GM21737 (cell line): ENCODE measurements at regions not wholly inside any gene's neighbourhood (a gene's known extent, or its start where the extent isn't known, plus 50 kb on each side); places are given as distances from the start of the nearest gene placed in this dataset.

Experiments used
- ATAC-seq: cut with Tn5 transposase; IDR thresholded peaks from one replicate; pipeline ENCODE4 v1.9.1; 2021; ENCODE audit warnings: mild to moderate bottlenecking, moderate library complexity; ENCODE audit not compliant: unreplicated experiment

DNA sequence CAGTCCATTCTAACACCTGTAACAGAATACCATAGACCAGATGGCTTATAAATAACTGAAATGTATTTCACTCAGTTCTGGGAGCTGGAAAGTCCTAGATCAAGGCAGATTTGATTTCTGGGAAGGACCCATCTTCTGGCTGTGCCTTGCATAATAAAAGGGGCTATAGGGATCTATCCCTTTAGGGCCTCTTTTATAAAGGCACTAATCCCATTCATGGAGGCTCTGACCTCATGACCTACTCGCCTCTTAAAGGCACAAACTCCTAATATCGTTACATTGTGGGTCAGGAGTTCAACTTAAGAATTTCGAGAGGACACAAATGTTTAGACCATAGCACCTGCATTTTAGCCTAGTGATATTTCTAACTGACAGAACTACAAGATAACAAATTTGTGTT lies 619.0 kb downstream of the CDH18 start:
- no peak for ATAC-seq

DNA sequence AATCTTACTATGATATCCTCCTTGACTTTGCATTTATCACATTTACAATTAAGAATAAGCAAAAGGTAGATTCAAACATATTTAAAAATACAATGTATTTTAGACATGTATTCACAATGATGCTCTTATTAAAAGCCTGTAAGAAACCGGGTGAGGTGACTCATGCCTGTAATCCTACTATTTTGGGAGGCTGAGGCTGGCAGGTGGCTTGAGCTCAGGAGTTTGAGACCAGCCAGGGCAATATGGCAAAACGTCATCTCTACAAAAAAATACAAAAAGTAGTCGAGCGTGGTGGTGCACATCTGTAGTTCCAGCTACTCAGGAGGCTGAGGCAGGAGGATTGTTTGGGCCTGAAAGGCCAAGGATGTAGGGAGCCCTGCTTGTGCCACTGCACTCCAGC lies 618.4 kb downstream of the CDH18 start:
- no peak for ATAC-seq

DNA sequence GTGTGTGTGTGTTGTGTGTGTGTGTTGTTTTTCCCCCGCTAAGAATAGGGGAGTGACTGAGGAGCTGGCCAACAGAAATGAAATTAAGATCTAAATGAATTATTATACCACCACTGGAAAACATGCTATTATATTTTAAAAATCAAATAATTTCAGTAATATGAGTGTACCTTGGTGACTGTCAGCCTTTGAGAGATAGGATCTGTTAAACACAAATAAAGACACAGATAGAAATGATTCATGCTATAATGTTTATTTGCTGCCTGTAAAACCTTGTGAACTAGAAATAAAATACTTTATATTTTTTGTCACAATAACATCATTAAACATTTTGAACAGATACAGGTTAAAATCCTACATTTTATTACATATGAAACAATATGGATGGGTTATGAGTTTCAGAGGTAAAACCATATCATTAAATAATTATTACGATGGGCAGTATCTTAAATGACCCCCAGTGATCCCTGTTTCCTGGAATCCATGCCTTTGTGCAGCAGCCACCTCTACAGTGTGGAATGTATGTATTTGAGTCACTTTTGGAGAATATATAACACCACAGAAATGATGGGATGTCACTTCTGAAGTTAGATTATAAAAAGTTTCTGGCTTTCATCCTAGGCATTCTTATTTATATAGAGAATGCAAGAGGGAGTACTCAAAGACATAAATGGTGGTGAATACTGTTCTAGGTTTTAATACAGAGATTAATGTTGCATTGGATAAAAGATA lies 617.2 kb downstream of the CDH18 start:
- ATAC-seq = no peak

DNA sequence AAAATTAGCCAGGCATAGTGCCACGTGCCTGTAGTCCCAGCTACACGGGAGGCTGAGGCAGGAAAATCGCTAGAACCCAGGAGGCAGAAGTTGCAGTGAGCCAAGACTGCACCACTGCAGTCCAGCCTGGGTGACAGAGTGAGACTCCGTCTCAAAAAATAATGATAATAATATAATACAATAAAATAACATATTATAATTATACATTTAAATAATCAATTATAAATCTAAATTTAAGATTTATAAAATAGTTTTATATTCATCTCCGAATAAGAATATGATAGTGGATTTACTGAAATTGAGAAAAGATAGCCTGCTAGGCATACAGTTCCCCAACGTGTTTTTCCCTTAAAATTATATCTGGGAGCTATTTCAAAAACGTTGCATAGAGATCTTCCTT lies 599.6 kb downstream of the CDH18 start:
- no peak for ATAC-seq

DNA sequence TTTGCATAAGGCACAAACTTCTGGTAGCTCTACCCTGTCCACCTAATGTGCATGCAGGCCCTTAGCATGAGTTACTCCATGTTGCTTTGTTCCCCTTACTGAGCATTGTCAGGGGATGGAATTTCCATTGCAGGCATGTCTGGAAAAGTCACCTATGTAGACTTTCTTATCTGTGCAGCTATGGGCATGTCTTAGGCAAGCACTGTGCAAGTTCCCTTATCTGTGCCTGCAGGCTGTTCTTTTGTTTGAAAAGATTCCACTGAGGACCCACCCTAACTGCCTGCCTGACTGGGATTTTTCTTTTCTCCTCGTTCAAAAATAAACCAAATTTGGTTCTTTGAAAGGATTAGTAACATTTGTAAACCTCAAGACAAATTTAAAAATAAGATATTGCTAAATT lies 587.0 kb downstream of the CDH18 start:
- ATAC-seq = no peak

DNA sequence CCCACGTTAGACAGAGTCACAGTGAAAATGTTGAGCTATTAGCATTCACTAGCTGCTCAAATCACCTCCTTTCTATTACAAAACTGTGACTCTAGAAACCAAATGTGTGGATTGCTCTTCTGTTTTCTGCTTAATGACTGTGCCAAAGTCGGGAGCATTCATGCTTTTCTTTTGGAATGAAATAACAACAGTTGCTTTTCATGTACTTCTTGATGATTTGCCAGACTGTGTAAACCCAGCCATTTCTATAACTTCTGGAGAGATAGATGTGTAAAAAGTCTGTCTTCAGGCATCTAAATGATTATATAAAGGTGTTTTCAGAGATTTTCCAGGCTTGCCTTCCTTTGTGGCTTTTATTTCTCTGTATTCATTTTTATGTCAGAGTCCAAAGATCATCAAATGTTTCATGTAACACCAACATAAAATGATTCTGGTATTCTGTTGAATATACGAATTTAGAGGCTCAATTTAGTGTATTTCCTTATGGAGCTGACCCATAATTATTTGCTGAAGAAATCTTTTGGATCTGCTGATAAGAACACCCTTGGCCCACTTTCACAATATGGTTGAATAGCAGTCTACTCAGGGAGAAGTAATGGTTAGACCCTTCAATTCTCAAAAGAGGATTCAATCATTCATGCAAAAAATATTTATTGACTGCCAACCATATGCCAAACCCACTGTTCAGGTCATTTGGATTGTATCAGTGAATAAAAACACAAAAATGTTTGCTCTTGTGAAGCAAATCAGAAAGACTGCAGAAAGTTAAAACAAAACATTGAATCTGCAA lies 581.2 kb downstream of the CDH18 start:
- no peak for ATAC-seq

DNA sequence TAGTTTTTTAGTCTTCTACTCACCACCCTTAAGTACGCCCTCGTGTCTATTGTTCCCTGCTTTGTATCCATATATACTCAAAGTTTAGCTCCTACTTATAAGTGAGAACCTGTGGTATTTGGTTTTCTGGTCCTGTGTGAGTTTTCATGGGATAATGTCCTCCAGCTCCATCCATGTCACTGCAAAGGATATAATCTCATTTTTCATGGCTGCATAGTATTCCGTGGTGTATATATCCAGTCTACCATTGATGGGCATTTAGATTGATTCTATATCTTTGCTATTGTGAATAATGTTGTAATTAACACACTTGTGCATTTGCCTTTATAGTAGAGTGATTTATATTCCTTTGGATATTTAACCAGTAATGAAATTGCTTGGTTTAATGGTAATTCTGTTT lies 579.9 kb downstream of the CDH18 start:
- ATAC-seq = no peak

DNA sequence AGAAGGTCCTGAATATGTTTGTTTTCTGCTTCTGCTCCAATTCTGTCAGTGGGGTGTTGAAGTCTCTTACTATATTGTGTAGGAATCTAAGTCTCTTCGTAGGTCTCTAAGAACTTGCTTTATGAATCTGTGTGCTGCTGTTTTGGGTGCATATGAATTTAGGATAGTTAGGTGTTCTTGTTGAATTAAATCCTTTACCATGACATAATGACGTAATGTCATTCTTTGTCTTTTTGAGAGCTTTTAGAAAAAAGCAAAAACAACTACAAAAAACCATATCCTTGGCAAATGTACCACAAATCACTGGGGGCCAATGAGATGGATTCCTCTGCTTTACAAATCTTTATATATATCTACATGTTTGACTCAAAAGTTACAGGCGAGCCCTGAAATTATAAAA lies 576.1 kb downstream of the CDH18 start:
- ATAC-seq = no peak
